Gastrocnemius medialis (tissue), 4 donors: ENCODE measurements at regions not wholly inside any gene's neighbourhood (a gene's known extent, or its start where the extent isn't known, plus 50 kb on each side); places are given as distances from the start of the nearest gene placed in this dataset.
"Not testable (repeated sequence)": the region's sequence is repeated elsewhere in the genome, so short reads cannot be mapped to it uniquely, and the experiment has no call there.

Experiments
- ATAC-seq, 2 donors: fragments of 150-250 bp; one replicate each; pipeline ENCODE4 v1.9.1; 2016
- DNase-seq, 2 donors: peaks; one replicate each; pipeline ENCODE4 v3.0.0-alpha.2; 2019
- H3K27ac ChIP-seq, 4 donors: fragments of 200-600 bp; sonication (generic); 1 replicate in 1 of 4; 2 replicates in 3 of 4; pipeline ENCODE4 v1.5.1; 2016 to 2018; ENCODE audit warnings: mild to moderate bottlenecking in 2 of 4, moderate library complexity in 1 of 4
- H3K27me3 ChIP-seq, 3 donors: fragments of 200-600 bp; sonication (generic) in 2 of 3; 1 replicate in 1 of 3; 2 replicates in 2 of 3; pipeline versions ENCODE4 v1.5.1 to v1.6.0; 2016 to 2019; ENCODE audit warnings: mild to moderate bottlenecking in 1 of 3, moderate library complexity in 1 of 3
- H3K36me3 ChIP-seq, 2 donors: fragments of 200-600 bp; sonication (generic) in 1 of 2; one replicate each; pipeline ENCODE4 v1.5.1; 2017 to 2018
- H3K4me1 ChIP-seq, 2 donors: fragments of 200-600 bp; sonication (generic) in 1 of 2; one replicate each; pipeline ENCODE4 v1.5.1; 2016 to 2017; ENCODE audit warnings: mild to moderate bottlenecking in 2 of 2
- H3K4me3 ChIP-seq, 4 donors: fragments of 200-600 bp; sonication (generic) in 3 of 4; 1 replicate in 1 of 4; 2 replicates in 3 of 4; pipeline ENCODE4 v1.5.1; 2016 to 2019; ENCODE audit warnings: mild to moderate bottlenecking in 2 of 4
- H3K9me3 ChIP-seq, 3 donors: fragments of 200-600 bp; sonication (generic) in 2 of 3; 1 replicate in 1 of 3; 2 replicates in 2 of 3; pipeline ENCODE4 v1.5.1; 2016 to 2019
- POLR2A ChIP-seq, 2 donors: fragments of 450-650 bp; IDR thresholded peaks; one replicate each; pipeline ENCODE4 v1.6.1; 2017; ENCODE audit warnings: antibody characterized with exemption in 2 of 2, mild to moderate bottlenecking in 2 of 2, moderate library complexity in 2 of 2
- in situ Hi-C, 4 donors: fragments of 200-750 bp; cut with MboI; loops; one replicate each; pipeline versions ENCODE4 v1.15.0 to v1.8.0; 2017; ENCODE audit warnings: low sequenced_read_pairs in 4 of 4
- intact Hi-C: fragments of 100-400 bp; cut with DNase I; formaldehyde crosslinking; loops from one replicate; pipeline ENCODE4 v1.15.1; 2023; ENCODE audit warnings: low total_unique reads
- TF ChIP-seq, protein P1 (sequence below), 5 experiments: fragments of 450-650 bp in 3 of 5; fragments of 200-600 bp in 2 of 5; sonication (generic) in 2 of 5; IDR thresholded peaks in 4 of 5; conservative IDR thresholded peaks in 1 of 5; 1 replicate in 4 of 5; 2 replicates in 1 of 5; pipeline ENCODE4 v1.5.1; 2016 to 2019; ENCODE audit warnings: antibody characterized with exemption in 5 of 5, mild to moderate bottlenecking in 3 of 5, moderate library complexity in 3 of 5

DNA sequence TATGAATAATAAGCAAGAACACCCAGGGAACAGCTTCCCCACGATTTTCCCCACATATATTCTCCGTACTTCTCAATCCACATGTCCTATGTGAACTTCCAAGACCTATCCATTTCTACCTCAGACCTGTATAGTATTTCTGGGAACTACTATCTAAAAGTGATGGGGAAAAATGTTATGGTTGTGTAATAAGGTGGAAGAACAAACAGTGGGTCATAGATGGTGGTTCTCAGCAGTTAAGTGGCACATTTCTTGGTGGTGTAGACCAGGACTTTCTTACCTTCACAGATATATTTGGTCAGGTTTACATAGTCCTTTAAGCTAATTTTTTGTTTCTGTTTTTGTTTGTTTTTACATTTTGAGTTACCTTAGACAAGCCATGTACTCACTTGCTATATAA is 675.1 kb downstream of the GBE1 start:
- no peak for DNase-seq
- in situ Hi-C loops (no loop called here), intact Hi-C loops (no loop called here)
- no peaks in the 10 kb centered on the region for H3K36me3 ChIP-seq
- no peak overlapping the region for H3K4me3 ChIP-seq
- no peaks in the 10 kb centered on the region for H3K4me1 ChIP-seq
- no peaks in the 10 kb centered on the region for H3K27me3 ChIP-seq
- TF ChIP-seq POLR2A (IDR thresholded peaks at IDR 0.05): no peak
- TF ChIP-seq, protein P1, sequence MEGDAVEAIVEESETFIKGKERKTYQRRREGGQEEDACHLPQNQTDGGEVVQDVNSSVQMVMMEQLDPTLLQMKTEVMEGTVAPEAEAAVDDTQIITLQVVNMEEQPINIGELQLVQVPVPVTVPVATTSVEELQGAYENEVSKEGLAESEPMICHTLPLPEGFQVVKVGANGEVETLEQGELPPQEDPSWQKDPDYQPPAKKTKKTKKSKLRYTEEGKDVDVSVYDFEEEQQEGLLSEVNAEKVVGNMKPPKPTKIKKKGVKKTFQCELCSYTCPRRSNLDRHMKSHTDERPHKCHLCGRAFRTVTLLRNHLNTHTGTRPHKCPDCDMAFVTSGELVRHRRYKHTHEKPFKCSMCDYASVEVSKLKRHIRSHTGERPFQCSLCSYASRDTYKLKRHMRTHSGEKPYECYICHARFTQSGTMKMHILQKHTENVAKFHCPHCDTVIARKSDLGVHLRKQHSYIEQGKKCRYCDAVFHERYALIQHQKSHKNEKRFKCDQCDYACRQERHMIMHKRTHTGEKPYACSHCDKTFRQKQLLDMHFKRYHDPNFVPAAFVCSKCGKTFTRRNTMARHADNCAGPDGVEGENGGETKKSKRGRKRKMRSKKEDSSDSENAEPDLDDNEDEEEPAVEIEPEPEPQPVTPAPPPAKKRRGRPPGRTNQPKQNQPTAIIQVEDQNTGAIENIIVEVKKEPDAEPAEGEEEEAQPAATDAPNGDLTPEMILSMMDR (IDR thresholded peaks at IDR 0.05 in 4 of 5, conservative IDR thresholded peaks at IDR 0.05 in 1 of 5): no peak
- H3K27ac ChIP-seq: no peak overlapping the region
- no peak for ATAC-seq
- H3K9me3 ChIP-seq: no peaks in the 10 kb centered on the region

DNA sequence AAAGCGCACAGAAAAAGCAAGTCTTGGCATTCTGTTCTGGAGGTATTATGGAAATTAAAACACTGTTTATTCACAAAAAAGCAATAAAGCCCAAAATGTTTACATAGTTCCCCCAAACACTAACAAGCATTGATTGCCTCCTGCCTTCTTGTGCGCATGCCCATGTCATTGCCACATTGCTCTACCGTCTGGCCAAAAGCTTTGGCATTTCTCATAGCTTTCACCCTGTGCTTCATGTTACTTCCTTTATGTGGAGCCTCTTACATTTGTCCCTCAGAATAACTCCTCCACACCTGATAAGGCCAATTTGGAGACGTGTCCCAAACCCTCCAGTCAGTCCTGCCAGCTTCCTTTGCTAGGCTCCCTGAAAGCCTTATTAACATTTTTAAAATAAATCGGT is 680.8 kb downstream of the GBE1 start:
- H3K9me3 ChIP-seq: no peaks in the 10 kb centered on the region
- H3K4me1 ChIP-seq: no peaks in the 10 kb centered on the region
- intact Hi-C loops (no loop called here), in situ Hi-C loops (no loop called here)
- ATAC-seq (no peak), DNase-seq (no peak)
- H3K27me3 ChIP-seq: no peaks in the 10 kb centered on the region
- no peak overlapping the region for H3K27ac ChIP-seq
- TF ChIP-seq POLR2A (IDR thresholded peaks at IDR 0.05): no peak
- TF ChIP-seq, protein P1 (IDR thresholded peaks at IDR 0.05 in 4 of 5, conservative IDR thresholded peaks at IDR 0.05 in 1 of 5): no peak
- H3K36me3 ChIP-seq: no peaks in the 10 kb centered on the region
- H3K4me3 ChIP-seq: no peak overlapping the region

DNA sequence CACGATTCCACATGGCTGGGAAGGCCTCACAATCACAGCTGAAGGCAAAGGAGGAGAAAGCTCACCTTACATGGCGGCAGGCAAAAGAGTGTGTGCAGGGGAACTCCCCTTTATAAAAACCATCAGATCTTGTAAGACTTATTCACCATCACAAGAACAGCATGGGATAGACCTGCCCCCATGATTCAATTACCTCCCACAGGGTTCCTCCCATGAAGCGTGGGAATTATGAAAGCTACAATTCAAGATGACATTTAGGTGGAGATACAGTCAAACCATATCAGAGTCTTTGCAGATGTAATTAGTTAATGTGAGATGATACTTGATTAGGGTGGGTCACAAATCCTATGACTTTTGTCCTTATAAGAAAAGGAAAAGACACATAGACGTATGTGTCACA is 688.9 kb downstream of the GBE1 start:
- no peaks in the 10 kb centered on the region for H3K27me3 ChIP-seq
- intact Hi-C loops (no loop called here), in situ Hi-C loops (no loop called here)
- TF ChIP-seq, protein P1 (IDR thresholded peaks at IDR 0.05 in 4 of 5, conservative IDR thresholded peaks at IDR 0.05 in 1 of 5): no peak
- no peak for TF ChIP-seq POLR2A (IDR thresholded peaks at IDR 0.05)
- H3K4me3 ChIP-seq: no peak overlapping the region
- no peak overlapping the region for H3K27ac ChIP-seq
- H3K36me3 ChIP-seq: no peaks in the 10 kb centered on the region
- DNase-seq: no peak
- no peaks in the 10 kb centered on the region for H3K9me3 ChIP-seq
- no peaks in the 10 kb centered on the region for H3K4me1 ChIP-seq
- no peak for ATAC-seq

GRCh38 chr3:81068546-81068945 is 692.9 kb downstream of the GBE1 start:
- no peaks in the 10 kb centered on the region for H3K36me3 ChIP-seq
- in situ Hi-C loops (no loop called here), intact Hi-C loops (no loop called here)
- no peaks in the 10 kb centered on the region for H3K4me1 ChIP-seq
- no peak overlapping the region for H3K27ac ChIP-seq
- H3K9me3 ChIP-seq: no peaks in the 10 kb centered on the region
- H3K4me3 ChIP-seq: no peak overlapping the region
- no peak for TF ChIP-seq POLR2A (IDR thresholded peaks at IDR 0.05)
- TF ChIP-seq, protein P1 (IDR thresholded peaks at IDR 0.05 in 4 of 5, conservative IDR thresholded peaks at IDR 0.05 in 1 of 5): no peak
- no peaks in the 10 kb centered on the region for H3K27me3 ChIP-seq
- no peak for DNase-seq
- ATAC-seq: no peak

GRCh38 chr3:81063896-81064295 is 697.5 kb downstream of the GBE1 start:
- in situ Hi-C loops: no loop called here
- no peaks in the 10 kb centered on the region for H3K9me3 ChIP-seq
- TF ChIP-seq, protein P1 (IDR thresholded peaks at IDR 0.05 in 4 of 5, conservative IDR thresholded peaks at IDR 0.05 in 1 of 5): no peak
- no peak for TF ChIP-seq POLR2A (IDR thresholded peaks at IDR 0.05)
- no peak for ATAC-seq
- intact Hi-C loops: no loop called here
- DNase-seq: no peak
- H3K27ac ChIP-seq: no peak overlapping the region
- no peaks in the 10 kb centered on the region for H3K4me1 ChIP-seq
- no peaks in the 10 kb centered on the region for H3K27me3 ChIP-seq
- no peaks in the 10 kb centered on the region for H3K36me3 ChIP-seq
- H3K4me3 ChIP-seq: no peak overlapping the region

GRCh38 chr3:81051133-81051532 is 710.3 kb downstream of the GBE1 start:
- DNase-seq, ATAC-seq, intact Hi-C loops, H3K4me3 ChIP-seq, H3K9me3 ChIP-seq, H3K4me1 ChIP-seq, H3K27me3 ChIP-seq, H3K36me3 ChIP-seq, in situ Hi-C loops, H3K27ac ChIP-seq: not testable (repeated sequence)
